ENCODE measurements at regions not wholly inside any gene's neighbourhood (a gene's known extent, or its start where the extent isn't known, plus 50 kb on each side); places are given as distances from the start of the nearest gene placed in this dataset.
"Not testable (repeated sequence)": the region's sequence is repeated elsewhere in the genome, so short reads cannot be mapped to it uniquely, and the experiment has no call there.

DNA sequence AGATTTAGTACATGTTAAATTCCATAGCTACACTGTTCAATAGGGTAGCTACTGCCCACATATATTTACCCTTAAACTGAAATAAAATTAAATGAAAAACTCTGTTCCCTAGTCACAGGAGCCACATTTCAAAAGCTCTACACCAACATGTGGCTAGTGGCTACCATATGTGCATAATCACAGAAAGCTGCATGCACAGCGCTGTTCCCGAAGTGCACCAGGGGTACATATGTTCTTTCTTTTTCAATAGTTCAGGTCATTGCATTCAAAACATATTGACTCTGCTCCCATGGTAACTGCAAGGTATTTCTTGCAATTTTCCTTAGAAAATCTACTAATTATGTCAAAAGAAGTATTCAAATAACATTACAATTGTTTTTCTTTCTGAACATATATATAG lies 591.2 kb downstream of the PDHA2 start:
- no peak for DNase-seq (ENCODE audit: low spot score)

DNA sequence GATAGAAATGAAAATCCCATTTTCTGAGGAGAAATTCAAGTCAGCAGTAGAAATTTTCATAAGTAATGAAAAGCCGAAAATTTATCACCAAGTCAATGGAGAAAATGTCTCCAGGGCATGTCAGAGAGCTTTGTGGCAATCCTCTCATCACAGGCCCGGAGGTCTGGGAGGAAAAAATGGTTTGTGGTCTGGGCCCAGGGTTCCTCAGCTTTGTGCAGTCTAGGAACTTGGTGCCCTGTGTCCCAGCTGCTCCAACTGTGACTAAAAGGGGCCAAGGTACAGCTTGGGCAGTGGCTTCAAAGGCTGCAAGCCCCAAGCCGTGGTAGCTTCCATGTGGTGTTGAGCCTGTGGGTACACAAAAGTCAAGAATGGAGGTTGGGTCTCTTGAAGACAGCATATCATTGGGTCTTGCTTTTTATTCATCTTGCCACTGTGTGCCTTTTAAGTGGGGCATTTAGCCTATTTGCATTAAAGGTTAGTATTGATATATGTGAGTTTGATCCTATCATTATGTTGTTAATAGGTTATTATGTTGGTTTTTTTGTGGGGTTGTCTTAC lies 608.5 kb downstream of the PDHA2 start:
- no peak for DNase-seq (ENCODE audit: low spot score)

DNA sequence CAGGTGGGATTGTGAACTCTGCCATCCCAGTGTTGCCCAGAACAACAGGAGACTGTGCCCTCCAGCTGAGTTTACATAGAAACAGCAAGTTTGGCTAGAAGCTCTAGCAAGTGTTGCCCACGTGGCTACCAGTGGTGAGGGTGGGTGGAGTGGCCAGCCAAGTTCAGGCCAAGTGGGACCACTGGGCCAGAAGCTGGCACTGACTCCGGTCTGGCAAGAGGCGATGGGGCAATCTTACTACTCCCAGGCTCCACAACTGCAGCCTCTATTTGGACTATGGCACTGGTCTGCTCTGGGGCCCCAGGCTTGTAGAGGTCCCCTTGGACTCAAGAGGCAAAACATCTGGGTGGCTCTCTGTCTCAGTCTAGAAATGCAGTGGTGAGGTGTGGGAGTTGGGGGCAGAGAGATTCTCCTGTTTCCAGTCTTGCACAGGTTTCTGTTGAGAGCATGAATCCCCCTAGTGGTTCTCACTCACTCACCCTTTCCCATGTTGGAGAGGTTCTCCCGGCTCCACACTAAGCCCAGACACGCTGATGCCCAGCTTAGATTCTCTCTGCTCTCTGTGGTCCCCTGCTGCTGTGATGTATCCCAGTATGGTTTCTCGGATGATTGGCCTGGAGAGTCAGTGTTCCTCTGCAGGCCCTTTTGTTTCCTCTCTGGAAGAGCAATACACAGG lies 615.3 kb downstream of the PDHA2 start:
- DNase-seq (ENCODE audit: low spot score) = no peak

DNA sequence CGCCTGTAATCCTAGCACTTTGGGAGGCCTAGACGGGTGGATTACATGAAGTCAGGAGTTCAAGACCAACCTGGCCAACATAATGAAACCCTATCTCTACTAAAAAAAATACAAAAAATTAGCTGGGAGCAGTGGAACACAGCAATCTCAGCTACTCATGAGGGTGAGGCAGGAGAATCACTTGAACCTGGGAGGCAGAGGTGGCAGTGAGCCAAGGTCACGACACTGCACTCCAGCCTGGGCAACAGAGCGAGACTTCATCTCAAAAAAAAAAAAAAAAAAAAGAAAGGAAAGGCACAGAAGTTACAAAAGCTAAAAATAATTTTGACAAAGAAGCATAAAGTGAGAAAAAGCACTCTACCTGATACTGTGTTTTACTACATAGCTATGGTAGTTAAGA lies 618.1 kb downstream of the PDHA2 start:
- DNase-seq (ENCODE audit: low spot score) = not testable (repeated sequence)

DNA sequence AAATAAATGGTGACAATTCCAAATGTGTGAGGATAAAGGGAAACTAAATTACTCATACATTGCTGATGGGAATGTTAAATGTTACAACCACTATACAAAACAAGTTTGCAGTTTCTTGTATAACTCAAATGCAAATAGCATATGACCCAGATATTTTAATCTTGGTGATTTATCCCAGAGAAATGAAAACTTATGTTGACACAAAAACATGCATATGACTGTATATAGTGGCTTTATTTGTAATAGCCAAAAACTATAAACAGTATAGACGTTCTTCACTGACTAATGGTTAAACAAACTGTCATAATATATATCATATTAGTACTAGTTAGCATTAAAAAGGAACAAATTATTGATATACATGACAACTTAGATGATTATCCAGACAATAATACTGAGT lies 619.2 kb downstream of the PDHA2 start:
- no peak for DNase-seq (ENCODE audit: low spot score)

DNA sequence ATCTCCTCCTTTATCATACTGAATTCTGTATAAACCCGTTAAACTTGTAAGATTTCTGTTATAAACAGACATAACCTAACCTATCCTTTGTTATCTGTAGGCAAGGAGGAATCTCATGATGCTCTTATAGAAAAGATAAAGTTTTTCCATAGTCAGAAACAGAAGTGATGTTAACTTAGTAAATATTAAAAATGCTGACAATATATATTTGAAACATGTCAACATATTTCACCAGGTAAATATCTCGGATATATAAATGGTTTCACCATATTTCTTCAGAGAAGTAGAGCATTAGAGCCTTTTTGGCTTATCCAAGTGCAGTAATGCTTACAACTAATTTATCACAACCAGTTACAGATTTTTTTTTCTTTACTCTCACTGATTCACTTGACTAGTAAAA lies 625.9 kb downstream of the PDHA2 start:
- DNase-seq (ENCODE audit: low spot score) = no peak

DNA sequence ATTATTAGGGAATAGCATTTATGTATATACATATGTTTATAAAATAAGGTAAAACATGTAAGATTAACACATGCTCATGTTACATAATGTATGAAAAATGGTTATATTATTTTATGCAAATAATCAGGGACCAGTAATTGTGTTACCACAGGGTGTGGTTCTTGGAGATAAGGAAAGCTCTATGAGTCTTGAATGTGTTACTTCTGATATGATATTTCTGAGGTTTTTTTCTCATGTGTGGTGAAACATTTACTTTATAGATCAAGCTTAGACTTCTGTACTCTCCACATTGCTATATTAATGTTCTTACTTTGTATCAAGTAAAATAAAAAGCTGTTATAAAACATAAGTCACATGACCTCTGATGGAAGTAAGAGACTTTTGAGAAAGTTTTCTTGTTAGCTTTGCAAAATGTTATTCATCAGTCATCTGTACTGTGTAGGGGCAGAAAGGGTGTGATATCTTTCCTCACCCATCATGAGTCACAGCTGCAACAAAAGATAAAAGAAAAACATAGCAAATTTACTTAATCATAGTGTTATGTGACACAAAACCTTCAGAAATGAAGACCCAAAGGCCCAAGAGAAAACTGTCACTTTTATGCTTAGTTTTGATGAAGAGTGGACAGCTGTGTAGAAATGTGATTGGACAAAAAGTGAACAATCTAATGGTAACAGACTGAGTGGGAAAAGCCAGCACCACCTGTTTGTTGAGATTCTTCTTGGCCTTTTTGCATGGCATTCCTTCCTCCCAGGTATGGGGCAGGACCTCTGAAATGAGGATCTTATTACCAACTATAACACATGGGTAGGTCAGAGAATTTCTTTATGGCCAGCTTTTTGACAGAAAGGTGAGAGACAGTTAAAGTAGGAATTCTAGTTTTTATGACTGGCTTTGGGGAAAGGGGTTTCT lies 632.3 kb downstream of the PDHA2 start:
- no peak for DNase-seq (ENCODE audit: low spot score)

DNA sequence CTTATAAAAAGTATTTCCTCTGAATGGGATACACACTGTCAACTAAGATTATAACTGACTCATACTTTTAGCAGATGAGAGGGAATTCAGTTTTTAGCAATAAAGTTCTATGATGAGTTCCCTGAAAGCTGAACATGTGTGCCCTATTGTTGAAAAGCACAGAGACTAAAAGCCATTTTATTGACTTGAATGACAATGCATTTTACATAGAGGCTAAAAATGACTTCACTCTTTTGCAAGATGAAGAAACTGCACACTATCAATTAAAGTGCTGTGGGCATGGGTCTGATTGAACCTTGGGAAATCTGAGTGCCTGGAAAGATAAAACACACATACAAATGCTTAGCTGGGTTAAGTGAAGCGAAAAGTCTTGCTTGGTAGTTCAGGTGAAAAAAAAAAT lies 633.4 kb downstream of the PDHA2 start:
- no peak for DNase-seq (ENCODE audit: low spot score)

DNA sequence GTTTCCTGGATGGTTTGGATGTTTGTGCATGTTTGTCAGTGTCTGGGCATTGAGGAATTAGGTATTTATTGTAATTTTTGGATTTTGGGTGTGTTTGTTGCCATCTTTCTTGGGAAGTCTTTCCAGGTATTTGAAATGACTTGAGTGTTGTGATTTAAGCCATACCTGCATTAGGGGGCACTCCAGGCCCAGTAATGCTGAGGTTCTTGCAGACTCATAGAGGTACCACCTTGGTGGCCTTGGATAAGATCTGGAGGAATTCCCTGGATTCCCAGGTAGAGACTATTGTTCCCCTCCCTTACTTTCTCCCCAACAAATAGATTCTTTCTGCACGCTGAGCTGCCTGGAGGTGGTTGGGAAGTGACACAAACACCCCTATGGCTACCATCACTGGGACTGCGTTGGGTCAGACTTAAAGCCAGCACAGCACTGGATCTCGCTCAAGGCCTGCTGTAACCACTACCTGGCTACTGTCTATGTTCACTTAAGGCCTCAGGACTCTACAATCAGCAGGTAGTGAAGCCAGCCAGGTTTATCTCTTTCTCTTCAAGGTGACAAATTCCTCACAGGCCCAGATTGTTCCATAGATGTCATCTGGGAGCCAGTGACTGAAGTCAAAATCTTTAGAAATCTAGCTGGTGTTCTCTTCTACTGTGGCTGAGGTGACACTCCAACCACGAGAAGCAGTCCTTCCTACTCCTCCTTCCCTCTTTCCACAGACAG lies 643.6 kb downstream of the PDHA2 start:
- no peak for DNase-seq (ENCODE audit: low spot score)

DNA sequence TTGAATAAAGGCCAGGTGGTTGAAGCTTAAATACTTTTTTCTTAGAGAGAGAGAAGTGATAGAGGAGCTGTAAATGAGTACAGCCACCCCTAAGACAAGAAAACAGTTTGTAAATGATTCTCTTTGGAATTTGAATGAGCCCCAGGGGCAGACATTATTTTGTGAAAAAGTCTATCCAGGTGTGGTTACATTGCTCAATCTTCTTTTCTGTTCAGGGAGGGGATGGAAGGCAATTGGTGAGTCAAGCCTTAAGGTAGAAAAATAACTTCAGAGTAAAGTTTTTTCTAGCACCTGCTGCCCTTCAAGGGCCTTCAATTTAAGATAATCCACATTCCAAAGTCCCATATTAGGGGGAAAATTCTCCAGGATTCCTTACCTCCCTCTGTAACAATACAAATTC lies 646.7 kb downstream of the PDHA2 start:
- DNase-seq (ENCODE audit: low spot score) = no peak

DNA sequence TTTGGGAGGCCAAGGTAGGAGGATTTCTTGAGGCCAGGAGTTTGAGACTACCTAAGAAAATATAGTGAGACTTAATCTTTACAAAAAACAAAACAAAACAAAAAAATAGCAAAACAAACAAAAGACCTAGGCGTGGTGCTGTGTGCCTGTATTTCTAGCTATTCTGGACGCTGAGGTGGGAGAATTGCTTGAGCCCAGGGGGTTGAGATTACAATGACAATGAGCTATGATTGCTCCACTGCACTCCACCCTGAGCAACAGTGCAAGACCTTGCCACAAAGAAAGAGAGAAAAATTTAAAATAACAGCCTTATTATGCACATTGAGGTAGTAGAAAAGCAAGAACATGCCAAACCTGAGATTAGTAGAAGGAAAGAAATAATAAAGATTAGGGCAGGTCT lies 657.7 kb downstream of the PDHA2 start:
- no peak for DNase-seq (ENCODE audit: low spot score)

DNA sequence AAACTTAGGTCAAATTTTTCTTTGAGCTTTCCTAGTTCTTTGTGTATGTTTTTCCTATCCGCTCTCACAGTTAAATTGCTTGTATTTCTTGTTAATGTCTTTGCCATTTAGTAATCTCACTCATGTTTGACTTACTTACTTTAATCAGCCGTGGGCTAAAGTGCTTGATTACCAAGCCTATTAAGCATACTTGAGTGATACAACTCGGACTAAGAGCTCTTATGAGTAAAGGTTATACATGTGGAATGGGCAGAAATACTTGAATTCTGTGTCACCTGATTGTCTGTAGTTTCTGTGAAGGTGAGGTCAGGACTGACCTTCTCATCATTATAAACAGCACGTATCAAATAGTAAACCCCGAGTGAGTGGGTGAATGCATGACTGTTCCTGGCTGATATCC lies 664.5 kb downstream of the PDHA2 start:
- no peak for DNase-seq (ENCODE audit: low spot score)

DNA sequence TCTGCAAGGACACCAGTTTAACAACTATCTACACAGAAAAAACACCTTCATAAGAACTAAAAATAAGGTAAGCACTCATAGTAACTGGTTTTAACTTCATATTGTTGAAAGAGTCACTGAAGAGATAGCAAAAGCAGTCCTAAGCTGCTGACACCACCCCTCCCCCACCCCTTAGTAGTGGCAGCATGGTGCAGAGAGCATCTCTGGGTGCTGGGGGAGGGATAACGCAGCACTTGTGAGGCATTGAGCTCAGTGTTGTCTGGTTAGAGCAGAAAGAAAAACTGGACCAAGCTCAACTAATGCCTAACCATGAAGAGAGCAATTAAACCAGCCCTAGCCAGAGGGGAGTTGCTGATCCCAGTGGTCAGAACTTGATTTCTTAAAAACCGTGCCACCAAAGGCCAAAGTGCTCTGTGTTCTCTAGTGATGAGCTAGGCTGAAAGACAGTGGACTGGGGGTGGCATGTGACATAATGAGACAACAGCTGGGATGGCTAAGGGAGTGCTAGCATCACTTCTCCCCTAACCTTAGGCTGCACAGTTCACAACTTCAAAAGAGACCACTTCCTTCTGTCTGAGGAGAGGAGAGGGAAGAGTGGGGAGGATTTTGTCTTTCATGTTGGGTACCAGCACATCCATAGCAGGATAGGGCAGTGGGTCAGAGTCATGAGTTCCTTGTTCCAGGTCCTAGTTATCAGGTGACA lies 669.3 kb downstream of the PDHA2 start:
- DNase-seq (ENCODE audit: low spot score) = no peak

DNA sequence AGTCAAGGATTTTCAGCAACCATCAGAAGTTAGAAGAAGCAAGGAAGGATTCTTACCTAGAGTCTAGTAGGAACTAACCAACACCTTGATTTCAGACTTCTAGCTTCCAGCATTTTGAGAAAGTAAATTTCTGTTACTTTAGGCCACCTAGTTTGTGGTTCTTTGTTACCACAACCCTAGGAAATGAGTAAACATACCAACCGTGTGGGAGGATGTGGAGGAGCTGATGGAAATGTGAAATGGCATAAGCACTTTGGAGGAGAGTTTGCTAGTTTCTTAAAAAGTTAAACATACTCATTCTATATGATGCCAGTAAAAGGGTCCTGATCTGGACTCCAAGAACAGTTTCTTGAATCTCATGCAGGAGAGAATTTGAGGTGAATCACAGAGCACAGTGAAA lies 679.4 kb downstream of the PDHA2 start:
- no peak for DNase-seq (ENCODE audit: low spot score)

DNA sequence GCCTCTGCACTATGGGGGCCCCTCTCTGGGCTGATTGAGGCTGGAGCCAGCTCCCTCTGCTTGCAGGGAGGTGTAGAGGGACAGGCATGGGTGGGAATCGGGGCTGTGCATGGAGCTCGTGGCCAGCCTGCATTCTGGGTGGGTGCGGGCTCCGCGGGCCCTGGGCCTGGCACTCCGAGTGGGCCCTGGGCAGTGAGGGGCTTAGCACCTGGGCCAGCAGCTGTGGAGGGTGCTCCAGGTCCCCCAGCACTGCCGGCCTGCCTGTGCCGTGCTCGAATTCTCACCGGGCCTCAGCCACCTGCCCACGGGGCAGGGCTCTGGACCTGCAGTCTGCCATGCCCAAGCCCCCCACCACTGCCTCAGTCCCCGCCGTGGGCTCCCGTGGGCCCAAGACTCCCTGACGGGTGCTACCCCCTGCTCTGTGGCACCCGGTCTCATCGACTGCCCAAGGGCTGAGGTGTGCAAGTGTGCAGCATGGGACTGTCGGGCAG lies 681.2 kb downstream of the PDHA2 start:
- DNase-seq (ENCODE audit: low spot score) = no peak

DNA sequence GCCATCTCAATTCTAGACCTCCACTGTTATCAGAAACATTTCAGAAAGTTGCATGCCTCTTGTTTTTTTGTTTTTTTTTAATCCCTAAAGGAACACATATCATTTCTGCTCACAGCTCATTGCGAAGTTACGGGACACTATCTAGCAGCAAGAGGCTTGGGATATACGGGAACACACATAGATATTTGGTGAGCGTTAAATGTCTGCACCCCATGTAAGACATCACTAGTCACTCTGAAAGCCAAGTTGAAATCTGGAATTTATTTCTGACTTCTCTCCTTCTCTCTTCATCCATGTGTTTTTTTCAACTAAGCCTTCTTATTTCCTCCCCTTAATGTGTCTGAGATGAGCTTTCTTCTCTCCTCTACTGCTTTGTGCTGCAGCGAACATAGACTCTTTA lies 683.7 kb downstream of the PDHA2 start:
- no peak for DNase-seq (ENCODE audit: low spot score)

DNA sequence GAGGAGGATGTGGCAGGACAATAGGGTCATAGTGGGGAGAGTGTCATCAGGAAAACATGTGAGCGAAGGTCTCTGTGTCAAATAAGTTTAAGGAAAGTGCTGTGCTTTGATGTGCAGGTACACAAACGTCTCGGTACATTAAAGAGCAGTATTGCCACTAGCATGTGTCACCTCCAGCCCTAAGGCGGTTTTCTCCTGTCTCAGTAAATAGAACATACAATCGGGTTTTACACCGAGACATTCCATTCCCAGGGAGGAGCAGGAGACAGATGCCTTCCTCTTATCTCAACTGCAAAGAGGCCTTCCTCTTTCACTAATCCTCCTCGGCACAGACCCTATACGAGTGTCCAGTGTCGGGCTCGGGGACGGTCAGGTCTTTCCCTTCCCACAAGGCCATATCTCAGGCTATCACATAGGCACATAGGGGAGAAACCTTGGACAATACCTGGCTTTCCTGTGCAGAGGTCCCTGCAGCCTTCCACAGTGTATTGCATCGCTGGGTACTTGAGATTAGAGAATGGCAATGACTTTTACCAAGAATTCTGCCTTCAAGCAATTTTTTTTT lies 684.5 kb downstream of the PDHA2 start:
- DNase-seq (ENCODE audit: low spot score) = no peak

DNA sequence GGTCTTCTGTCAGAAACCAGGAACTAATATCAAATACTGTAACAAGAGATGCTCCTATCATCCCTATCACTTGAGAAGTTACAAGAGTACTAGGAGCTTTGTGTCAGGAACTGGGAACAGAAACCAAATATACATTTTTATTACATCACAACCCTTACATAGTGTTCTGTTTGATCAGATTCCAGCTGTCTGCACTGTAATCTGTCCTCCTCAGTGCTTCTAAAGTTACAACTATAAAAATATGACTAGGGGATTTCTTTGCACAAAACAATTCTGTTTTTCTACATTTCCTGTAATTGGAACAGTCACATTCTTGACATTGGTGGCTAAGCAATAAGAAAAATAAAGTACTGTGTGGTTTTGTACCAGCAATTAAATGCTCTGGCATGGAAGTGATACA lies 686.0 kb downstream of the PDHA2 start:
- DNase-seq (ENCODE audit: low spot score) = no peak

DNA sequence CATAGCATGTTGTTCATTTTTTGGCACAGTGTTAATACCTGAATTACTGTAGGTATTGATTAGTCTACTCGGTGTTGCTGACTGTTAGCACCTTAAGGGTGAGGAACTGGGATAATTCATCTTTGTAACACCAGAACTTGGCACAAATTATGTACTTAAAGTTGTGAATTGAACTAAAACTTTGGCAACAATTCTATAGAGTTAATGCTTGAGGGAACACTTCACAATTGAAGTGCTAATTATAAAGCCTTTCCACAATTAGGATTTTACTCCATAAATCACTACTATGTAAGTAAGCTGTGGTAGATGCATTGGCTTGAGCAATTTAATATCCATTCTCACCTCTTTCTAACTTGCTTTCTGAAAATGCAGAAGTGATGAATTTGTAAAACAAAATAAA lies 686.7 kb downstream of the PDHA2 start:
- DNase-seq (ENCODE audit: low spot score) = no peak

DNA sequence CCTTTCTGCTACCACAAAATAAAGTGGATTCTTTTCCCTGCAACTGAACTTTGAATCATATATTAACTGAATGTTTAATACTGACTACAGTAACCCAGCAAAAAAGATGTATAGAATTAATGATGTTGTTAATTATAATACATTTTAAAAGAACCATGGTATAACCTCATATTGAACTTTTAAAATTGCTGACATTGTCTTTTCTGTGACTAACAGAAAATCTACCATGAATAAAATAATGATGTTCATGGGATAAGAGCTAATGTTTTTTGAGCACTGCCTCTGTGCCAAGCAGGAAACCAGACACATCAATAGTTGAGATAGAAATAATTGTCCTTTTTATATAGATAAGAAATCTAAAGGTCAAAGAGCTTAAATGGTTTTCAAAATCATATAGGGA lies 691.9 kb downstream of the PDHA2 start:
- no peak for DNase-seq (ENCODE audit: low spot score)

DNA sequence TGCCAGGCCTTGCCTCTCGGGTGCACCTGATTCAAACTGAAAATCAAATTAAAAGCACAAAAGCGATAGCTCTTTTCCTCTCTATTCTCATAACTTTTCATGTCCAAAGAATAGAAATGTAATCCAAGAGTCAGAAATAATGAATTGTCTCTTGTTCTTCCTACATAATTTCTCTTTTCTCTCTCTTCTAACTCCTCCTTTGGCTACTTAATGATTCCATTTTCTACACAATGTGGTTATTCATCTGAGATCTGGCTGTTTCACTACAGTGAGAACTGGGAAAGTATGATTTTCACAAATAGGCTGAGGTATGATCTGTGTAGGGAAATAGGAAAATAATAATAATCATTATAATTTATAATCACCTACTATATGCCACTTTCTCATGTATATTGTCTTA lies 703.5 kb downstream of the PDHA2 start:
- no peak for DNase-seq (ENCODE audit: low spot score)

DNA sequence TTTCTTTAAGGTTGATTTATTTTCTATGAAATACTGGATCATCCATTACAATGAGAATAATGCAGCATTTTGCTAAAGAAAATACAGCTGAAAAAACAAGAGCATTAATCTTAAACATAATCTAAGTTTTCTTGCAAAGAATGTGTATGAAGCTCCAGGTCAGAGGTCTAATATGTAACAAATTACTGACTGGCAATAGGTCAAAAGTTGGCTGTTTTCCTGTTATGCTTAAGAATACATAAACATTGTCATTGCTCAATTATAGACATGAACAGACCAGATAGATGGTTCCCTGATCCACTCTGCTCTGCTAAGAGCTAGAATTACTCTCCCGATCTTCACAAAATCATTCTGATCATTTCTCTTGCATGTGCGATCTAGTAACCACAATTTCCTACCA lies 718.6 kb downstream of the PDHA2 start:
- DNase-seq (ENCODE audit: low spot score) = no peak
